SW 1271 (cell line): ENCODE measurements at regions not wholly inside any gene's neighbourhood (a gene's known extent, or its start where the extent isn't known, plus 50 kb on each side); places are given as distances from the start of the nearest gene placed in this dataset.
A peak's percentile ranks its signal among the peaks of the same experiment; 100 is the strongest.
"Not testable (repeated sequence)": the region's sequence is repeated elsewhere in the genome, so short reads cannot be mapped to it uniquely, and the experiment has no call there.

Experiments used
- DNase-seq, 2 experiments: peaks; one replicate each; lab custom pipeline; 2025; lab: John Stamatoyannopoulos, UW

GRCh38 chr4:10828918-10829538, 144.5 kb upstream of the CLNK start:
- DNase-seq, result not testable (repeated sequence)

- DNase-seq, result no peak
Observed at GRCh38 chr4:10821826-10822225, 137.3 kb upstream of the CLNK start.

GRCh38 chr4:10816571-10816970, 132.0 kb upstream of the CLNK start:
- DNase-seq, result no peak

DNA sequence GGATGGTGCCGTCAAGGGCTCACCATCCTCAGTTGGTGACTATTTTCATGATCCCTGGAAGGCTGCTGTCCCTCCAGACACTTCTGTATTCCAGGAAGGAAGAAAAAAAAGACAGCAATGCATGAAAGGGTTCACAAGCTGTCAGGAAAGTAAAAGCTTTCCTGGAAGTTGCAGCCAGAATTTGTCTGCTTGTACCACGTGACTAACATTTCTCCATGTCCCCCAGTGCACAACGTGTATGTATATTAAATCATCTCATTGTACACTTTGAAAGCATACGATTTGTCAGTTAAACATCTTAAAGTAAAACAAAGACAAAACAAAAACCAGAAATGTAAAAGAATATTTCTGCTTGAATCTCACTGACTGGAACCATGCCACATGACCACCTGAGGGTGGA, 127.4 kb upstream of the CLNK start:
- DNase-seq, result no peak

GRCh38 chr4:10810411-10810810, 125.8 kb upstream of the CLNK start:
- no peak for DNase-seq

DNA sequence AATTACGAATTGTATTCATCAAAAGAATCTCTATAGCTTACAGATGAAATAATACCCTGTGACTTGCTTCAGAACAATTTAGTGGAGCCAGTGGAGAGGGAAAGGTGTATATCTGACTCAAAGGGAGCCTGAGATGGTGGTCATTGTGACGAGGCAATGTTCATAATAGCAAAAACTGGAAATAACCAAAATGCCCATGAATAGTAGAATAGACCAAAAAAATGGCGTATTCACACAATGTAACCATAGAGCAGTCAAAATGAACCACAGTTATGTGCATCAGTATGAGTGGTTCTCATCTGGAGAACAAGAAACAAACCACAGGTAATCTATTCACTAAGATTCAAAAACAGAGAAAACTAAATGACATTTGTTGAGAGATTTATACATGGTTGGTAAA, 125.3 kb upstream of the CLNK start:
- DNase-seq, result no peak

GRCh38 chr4:10808591-10808990, 124.0 kb upstream of the CLNK start:
- DNase-seq, result no peak

GRCh38 chr4:10806953-10807645, 122.5 kb upstream of the CLNK start:
- no peak for DNase-seq

- DNase-seq, result no peak
Observed at GRCh38 chr4:10803713-10804343, 119.3 kb upstream of the CLNK start.

GRCh38 chr4:10787365-10787764, 102.8 kb upstream of the CLNK start:
- no peak for DNase-seq

- DNase-seq, result no peak
Observed at GRCh38 chr4:10784621-10785020, 100.1 kb upstream of the CLNK start.

DNA sequence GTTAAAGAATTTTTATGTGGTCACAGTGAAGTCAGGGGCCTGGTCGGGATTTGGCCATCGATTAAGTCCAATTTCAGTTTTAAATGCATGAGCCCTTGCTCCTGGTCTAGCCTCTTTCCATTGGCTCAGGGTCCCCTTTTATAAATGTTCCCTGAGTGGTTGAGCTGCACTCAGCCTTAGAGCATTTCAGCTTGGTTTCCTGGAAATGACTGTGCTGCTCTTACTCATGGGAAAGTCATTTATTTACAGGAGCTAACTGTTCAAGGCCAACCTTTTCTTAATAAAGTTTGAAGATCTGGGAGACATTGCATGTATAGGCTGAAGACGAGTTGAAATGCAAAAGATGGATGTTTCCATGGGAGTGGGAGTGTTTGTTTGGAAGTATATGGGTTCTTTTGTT, 98.8 kb upstream of the CLNK start:
- DNase-seq, result peak in 1 of 2 experiments; percentile 11

GRCh38 chr4:10781805-10782204, 97.2 kb upstream of the CLNK start:
- DNase-seq, result no peak

DNA sequence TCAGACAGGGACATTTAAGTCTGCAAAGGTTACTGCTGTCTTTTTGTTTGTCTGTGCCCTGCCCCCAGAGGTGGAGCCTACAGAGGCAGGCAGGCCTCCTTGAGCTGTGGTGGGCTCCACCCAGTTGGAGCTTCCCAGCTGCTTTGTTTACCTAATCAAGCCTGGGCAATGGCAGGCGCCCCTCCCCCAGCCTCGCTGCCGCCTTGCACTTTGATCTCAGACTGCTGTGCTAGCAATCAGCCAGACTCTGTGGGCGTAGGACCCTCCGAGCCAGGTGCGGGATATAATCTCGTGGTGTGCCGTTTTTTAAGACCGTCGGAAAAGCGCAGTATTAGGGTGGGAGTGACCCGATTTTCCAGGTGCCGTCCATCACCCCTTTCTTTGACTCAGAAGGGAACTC, 96.2 kb upstream of the CLNK start:
- DNase-seq, result not testable (repeated sequence)

GRCh38 chr4:10775132-10775531, 90.6 kb upstream of the CLNK start:
- not testable (repeated sequence) for DNase-seq

GRCh38 chr4:10773656-10774055, 89.1 kb upstream of the CLNK start:
- no peak for DNase-seq

GRCh38 chr4:10773010-10773409, 88.4 kb upstream of the CLNK start:
- DNase-seq, result no peak

- DNase-seq, result no peak
Observed at GRCh38 chr4:10765386-10765785, 80.8 kb upstream of the CLNK start.

GRCh38 chr4:10762561-10762960, 78.0 kb upstream of the CLNK start:
- DNase-seq, result no peak

DNA sequence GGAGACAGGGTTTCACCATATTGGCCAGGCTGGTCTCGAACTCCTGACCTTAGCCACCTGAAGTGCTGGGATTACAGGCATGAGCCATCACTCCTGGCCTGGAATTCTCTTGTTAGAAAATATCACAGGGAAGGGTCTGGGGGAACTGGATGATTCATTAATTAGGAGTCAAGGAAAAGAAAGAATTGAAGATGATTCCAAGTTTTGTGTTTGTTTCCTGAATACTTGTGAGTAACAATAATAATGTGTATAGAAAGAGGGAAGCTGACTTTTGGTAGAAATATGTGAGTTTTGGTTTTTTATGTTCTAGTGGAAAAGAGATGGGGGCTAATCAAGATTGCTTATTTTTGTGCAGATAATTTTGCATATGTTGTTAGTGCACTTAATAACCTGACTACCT, 77.3 kb upstream of the CLNK start:
- no peak for DNase-seq

- no peak for DNase-seq
Observed at GRCh38 chr4:10760086-10760485, 75.5 kb upstream of the CLNK start.

DNA sequence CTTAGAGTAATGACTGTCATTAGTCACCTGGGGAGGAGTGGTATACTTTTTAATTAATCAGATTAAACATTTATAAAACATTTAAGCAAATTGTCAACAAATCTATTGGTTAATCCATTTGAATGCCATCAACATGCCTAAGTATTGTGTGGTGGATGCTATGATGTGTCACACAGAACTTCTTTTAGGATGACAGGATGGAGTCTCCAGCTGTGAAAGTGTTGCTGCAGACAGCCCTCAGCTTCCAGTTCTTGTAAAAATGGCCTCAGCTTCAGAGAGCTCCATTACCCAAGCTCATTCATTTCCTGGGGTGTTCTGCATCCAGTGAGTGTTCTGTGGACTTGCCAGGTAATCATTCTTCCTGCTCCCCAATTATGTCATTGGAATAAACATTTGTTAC, 74.3 kb upstream of the CLNK start:
- DNase-seq, result no peak

GRCh38 chr4:10753856-10754402, 69.4 kb upstream of the CLNK start:
- DNase-seq, result no peak
